Mucosa of gallbladder (tissue), 1 donor: ENCODE measurements at regions not wholly inside any gene's neighbourhood (a gene's known extent, or its start where the extent isn't known, plus 50 kb on each side); places are given as distances from the start of the nearest gene placed in this dataset.
"Not testable (repeated sequence)": the region's sequence is repeated elsewhere in the genome, so short reads cannot be mapped to it uniquely, and the experiment has no call there.

Experiments used
- DNase-seq: peaks from one replicate; pipeline ENCODE4 v3.0.0-alpha.2; 2020; ENCODE audit warnings: low spot score
- donor health status: DM: no; HTN: no; CAD: no.

DNA sequence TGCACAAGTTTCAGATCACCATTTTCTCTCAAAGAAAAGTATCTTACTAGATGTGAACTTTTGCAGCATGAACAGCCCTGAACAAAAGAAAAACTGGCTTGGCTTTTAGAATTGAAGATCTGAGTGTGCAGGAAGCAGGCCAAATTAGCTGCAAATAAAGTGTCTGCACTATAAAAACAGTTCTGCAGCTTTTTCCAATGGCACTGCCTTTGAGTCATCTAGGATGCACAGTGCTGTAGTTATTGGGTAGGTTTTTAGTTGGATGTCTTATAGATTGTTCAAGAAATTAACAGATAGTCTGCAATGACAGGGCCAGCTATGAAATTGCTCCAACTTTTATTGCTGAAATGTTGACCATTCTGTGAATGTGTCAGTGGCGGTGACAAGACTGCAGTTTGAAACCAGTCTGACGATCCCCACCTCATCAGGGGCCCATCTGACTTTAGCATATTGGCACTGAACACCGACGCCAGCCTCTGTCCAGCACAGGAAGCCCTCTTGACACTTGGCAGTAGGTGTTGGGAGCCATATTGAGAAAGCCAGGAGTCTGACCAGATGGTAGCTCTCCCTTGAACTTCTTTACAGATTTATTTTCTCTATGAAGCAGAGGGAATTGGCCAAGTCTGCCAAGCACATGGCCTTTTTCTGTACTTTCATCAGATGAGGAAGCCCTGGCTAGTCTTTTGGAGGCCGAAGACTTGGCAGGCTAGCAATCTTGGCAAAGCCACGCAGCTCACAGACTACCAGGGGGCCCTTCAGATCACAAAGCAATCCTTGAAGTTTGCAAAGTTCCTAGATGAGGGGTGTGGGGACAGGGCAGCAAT lies 490.6 kb downstream of the NEBL start:
- no peak for DNase-seq

DNA sequence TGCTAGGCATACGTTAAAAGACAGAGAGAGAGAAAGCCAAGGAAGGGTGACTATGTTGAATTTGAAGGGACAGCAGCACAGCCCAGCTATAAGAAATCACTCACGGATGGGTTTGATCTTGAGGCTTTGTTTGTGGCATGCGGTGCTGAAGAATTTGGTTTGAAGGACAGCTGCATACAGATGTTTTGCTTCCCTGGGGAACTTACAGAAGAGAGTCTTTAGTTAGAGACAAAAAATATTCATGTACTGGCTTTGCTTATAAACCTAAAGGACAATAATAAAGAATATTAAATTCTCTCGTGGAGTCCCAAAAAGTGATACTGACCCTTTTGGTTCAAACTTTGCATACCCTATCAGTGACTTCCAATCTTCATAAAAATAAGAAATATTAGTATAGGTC lies 491.4 kb downstream of the NEBL start:
- no peak for DNase-seq

DNA sequence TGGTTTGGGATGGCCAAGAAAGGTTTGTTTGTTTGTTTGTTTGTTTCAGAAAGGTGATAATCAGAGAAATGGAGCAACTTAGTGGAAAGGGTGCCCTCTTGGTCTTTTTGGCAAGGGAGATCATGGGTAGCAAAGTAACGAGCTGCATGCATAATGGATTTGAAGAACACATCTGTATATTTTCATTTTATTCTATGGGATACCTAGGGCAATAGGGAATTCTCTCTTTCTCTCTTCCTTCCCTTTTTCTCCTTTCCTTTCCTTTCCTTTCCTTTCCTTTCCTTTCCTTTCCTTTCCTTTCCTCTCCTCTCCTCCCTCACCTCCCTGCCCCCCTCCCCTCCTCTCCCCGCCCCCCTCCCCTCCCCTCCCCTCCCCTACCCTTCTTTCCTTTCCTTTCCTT lies 492.1 kb downstream of the NEBL start:
- no peak for DNase-seq

DNA sequence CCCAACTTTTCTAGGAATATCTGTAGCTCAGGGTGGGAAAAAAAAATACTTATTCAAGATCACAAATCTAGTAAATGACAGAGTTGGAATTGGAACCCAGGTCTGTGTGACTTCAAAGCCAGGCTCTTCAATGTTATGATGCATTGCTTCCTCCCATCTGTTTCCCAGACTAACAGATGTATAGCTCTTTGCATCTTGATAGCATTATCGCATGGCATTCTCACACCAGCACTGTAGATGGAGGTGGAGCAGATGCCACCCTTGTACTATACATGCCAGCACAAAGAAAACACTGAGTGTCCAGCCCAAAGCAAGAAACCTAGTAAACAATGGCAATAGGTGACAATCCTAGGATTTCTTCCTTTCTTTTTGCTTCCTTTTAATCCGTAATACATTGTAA lies 497.3 kb downstream of the NEBL start:
- DNase-seq, result no peak

DNA sequence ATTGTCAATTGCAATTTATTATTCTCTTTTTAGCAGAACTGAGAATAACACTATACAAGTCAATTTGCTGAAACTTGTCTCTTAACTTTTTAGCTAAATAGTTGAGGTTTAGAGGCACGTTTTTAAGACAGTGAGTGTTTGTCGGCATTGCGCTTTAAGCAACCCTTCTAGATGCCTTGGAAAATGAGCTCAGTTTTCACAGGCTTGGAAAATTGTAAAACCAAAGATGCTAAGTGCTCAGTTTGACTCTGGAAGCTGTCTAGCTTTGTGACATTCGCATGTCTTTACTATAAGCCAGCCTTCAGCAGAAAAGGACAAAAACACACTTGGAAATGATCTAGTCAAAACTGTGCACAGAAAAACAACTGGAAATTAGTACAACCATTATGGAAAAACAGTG lies 500.4 kb downstream of the NEBL start:
- no peak for DNase-seq

DNA sequence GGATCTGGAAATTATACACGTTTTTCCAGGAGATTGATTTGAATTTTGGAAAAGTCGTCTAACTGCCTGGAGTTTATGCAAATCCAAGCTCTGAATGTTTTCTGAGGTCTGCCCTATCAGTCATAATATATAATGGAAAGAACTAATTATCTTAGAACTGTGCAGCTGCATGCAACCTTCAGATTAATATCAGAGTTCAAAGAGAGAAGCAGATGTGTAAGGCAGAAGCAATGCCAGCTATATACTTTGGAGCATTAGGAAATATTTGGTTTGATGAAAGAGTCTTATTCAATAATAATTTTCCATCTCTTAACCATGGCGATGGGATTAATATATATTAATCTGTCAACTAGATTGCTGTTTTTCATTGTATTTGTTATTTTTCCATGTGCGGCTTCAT lies 500.9 kb downstream of the NEBL start:
- DNase-seq, result no peak

DNA sequence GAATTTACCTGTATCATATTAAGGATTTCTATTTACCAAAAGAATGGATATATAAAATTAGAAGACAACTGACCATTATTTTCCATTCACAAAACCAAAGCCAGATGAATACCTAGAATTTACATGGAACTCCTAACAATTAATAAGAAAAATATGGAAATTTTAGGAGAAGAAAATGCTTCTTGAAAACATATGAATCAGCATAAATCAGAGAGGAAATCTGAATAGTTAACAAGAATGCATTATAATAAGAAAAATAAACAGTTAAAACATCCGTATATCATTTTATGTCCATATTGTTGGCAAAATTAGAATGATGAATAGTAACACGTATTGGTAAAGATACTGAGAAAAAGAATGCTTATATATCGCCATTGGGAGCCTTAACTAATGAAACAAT lies 505.5 kb downstream of the NEBL start:
- DNase-seq, result no peak

DNA sequence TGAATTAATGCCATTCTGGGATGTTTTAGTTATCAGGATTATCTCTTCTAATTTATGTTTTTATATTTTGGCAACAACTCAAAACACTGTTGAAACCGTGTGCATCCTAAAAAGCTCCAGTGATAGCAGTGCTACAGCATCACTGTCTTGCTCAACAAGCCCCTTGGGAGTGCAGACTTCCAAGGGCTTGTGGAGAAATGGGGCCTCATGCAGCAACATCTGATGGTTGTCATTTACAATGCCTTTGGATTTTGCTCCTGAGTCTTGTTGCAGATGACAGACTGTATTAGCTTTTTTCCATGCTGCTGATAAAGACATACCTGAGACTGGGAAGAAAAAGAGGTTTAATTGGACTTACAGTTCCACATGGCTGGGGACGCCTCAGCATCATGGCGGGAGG lies 515.4 kb downstream of the NEBL start:
- DNase-seq, result no peak

DNA sequence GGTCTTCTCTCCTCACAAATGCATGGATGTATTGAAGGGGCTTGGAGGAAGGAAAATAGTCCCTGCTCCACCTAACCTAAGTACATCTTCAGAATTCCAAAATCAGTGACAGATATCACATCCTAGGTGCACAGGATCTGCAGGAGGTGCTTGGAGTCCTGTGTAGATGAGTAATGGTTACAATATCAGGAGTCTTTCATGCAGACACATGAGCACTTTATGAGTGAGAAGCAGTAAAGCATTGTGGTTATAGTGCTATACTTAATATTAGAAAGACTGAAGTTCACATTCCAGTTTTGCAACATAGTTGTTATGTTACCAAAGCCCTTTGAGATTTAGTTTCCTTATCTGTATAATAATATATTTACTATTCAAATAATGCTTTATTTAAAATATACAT lies 516.7 kb downstream of the NEBL start:
- DNase-seq, result no peak

DNA sequence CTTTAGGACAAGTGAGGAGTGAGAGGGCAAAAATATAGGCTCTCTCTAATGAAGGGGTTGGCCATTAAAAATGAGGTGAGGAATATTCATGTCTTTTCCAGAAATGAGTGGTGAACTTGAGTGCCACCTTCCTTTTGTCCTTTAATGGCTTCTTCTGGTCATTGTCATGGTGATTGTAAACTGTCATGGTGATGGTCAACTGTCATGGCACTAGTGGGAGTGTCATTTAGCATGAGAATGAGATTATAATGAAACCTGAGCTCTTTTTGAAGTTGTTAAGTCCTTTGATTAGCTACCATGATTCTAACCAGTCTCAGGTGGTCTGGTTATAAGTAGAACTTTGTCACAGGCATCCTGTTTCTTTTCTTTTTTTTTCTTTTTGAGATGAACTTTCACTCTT lies 524.4 kb downstream of the NEBL start:
- no peak for DNase-seq

DNA sequence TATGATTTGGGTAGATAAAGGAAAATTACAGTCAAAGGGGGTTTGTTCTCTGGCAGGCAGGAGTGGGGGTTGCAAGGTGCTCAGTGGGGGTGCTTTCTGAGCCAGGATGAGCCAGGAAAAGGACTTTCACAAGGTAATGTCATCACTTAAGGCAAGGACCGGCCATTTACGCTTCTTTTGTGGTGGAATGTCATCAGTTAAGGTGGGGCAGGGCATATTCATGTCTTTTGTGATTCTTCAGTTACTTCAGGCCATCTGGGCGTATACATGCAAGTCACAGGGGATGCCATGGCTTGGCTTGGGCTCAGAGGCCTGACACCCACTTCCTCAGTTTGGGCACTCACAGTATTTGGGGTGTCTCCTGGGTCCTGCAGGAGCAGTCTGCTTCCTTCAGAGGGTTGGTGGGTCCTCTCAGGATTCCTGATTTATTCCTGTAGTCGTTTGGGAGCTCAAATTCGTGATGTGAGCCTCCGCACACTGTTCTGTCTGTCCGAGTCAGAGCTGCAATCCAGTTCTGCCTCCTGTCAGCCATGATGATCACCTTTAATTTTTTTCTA lies 526.1 kb downstream of the NEBL start:
- DNase-seq, result not testable (repeated sequence)

DNA sequence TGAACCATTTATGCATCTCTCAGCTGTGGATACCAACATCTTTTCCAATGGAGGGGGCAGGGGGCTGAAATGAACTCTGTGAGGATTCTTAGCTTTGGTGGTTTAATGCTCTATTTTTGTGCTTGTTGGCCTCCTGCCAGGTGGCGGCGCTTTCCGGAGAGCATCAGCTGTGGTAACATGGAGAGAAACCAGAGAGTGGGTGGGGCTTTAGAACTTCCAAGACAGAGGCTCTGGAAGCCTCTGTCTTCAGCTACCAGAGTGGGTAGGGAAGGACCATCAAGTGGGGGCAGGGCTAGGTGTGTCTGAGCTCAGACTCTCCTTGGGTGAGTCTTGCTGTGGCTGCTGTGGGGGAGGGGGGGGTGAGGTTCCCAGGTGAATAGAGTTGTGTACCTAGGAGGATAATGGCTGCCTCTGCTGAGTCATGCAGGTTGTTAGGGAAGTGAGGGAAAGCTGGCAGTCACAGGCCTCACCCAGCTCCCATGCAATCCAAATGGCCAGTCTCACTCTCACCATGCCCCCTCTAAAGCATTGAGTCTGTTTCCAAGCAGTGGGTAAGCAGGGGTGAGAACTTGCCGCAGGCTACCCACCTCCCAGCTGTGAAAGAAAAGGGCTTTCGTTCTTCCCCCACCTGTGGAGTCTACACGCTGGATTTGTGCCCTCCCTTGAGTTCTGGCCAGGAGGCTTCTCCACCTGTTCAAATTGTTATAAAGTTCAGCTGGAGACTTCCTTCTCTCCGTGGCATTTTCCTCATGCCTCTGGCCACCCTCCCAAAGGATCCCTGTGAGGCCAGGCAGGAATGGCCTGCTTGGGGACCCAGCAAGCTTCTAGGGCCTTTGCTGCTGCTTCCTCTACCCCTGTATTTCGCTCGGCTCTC lies 527.0 kb downstream of the NEBL start:
- DNase-seq, result no peak

DNA sequence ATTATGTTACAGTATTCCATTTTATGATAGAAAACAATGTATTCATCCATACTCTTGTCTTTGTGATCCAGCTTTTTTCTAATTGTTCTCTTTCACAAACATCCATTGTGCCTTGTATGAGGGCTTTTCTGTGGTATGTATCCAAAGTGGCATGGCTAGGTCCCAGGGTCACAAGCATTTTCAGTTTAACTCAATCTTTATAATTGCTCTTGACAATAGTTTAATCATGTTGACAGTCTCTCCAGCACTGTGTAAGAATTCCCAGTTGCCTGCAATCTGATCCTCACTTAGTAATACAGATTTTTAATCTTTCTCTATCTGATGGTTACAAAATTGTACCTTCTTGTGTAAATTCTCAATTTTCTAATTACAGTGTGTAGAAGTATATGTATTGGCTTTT lies 533.4 kb downstream of the NEBL start:
- DNase-seq, result no peak

DNA sequence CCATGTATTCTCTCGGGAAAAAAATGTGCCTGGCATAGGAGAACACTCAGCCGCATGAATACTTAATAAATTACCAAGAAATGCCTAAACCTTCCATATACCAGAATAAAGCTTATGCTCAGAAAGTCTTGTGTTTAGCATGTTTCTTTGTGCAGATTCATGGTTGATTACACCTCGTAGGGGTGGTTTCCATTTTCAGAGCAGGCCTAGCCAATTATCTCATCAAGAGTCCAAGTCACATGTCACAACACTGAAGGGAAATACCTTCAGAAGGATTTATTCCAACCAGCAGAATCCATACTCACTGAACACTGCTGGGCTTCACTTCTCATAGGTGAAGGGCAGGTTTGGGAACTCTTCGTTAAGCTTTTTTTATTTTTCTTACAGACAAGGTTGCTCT lies 539.7 kb downstream of the PLXDC2 start:
- DNase-seq, result no peak

DNA sequence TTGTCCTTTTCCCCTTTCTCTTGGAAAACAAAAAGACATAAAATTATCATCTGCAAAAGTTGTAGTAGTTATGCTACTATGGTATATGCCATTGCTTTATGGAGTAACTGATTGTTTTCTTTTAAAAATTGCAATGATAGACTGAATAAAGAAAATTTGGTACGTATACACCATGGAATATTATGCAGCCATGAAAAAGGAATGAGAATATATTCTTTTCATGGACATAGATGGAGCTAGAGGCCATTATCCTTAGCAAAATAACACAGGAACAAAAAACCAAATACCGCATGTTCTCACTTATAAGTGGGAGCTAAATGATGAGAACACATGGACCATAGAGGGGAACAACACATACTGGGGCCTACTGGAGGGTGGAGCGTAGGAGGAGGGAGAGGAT lies 538.8 kb downstream of the PLXDC2 start:
- no peak for DNase-seq

DNA sequence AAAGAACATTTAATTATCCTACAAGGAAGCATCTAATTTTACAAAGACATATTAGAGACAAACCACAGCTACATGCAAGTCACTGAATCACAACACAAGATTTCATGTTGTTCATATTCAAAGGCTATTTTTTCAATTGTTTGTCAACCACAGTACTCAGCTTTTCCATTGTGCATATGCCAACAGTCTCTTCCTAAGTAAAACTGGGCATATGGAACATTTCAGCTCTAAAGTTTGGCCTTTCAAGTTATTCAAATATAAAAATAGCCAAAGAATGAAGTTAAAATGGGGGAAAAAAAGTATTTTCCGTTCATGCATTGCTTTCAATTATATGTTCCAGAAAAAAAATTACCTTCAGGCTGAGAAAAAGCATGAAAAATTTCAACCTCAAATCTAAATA lies 537.9 kb downstream of the PLXDC2 start:
- DNase-seq, result no peak

DNA sequence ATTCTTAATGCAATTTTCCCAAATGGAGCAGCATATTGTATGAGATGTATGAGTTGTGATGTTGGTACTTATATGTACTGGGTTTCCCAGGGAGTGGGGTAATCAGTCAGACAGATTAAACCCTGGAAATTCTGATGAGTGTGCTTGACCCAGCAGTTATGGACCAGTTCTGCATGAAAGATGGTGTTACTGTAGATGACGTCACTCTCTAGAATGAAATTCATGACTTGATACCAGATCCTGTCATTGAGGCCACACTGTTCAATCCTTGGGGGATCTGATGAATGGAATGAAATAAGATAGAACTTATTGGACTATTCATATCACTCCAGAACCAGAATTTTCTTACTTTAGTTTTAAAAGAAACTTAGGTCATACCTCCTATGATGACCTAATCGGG lies 534.3 kb downstream of the PLXDC2 start:
- DNase-seq, result no peak

DNA sequence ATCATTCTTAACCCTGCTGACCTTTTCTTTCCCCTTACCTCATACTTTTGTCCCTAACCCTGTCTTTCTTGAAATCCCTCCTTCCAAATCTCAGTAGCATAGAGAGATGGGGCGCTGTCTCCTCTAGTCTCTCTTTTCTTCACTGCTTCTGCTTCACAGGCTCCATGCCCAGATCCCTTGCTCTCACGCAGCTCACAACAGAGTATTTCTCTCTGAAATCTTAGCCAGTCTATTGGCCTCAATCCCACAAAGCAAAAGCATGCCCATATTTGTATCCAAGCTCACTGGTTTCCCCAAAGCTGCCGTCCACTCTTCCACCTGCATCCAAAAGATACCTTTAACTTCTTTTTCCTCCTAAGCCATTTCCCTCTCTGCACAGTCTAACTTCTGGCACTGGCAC lies 526.8 kb downstream of the PLXDC2 start:
- no peak for DNase-seq
